NB4 (cell line): ENCODE measurements at regions not wholly inside any gene's neighbourhood (a gene's known extent, or its start where the extent isn't known, plus 50 kb on each side); places are given as distances from the start of the nearest gene placed in this dataset.

ENCODE experiments used
- CTCF ChIP-seq: IDR thresholded peaks from one replicate; pipeline ENCODE4 v1.5.1; 2012; ENCODE audit warnings: low read depth, low read length
- MAX ChIP-seq: IDR thresholded peaks from 2 replicates; pipeline ENCODE4 v1.6.1; 2011; ENCODE audit warnings: low read depth, low read length

DNA sequence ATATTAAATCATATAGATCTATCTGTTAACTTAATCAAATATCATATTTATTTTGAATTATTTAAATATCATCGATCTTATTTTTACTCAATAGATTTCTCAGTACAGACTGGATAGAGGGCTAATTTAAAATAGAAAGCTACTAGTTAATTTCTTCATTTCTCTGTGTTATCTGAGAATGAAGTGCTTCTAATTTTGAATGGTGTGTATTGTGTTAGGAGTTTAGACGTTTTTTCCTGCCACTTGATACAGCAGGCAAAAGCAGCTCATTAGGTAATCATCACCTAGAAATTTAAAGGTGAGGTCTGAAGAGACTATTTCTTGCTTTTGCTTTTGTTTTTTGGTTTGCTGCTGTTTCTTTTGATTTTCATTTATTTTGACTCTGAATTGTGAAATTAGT, 948.8 kb upstream of the TENM3 start:
- no peak for TF ChIP-seq CTCF
- no peak for TF ChIP-seq MAX
